GM18505 (cell line): ENCODE measurements at regions not wholly inside any gene's neighbourhood (a gene's known extent, or its start where the extent isn't known, plus 50 kb on each side); places are given as distances from the start of the nearest gene placed in this dataset.

Experiments used
- ATAC-seq: cut with Tn5 transposase; IDR thresholded peaks from one replicate; pipeline ENCODE4 v1.9.1; 2021; ENCODE audit not compliant: unreplicated experiment
- POLR2A ChIP-seq: IDR thresholded peaks from 4 replicates; pipeline ENCODE4 v1.6.1; 2011; ENCODE audit warnings: borderline replicate concordance; ENCODE audit not compliant: insufficient read depth, insufficient read length; ENCODE audit errors: extremely low read depth

GRCh38 chr2:204329532-204329931, 215.7 kb upstream of the PARD3B start:
- ATAC-seq, result no peak
- TF ChIP-seq POLR2A, result no peak

GRCh38 chr2:204331180-204331579, 214.1 kb upstream of the PARD3B start:
- no peak for ATAC-seq
- no peak for TF ChIP-seq POLR2A

- ATAC-seq, result no peak
- no peak for TF ChIP-seq POLR2A
These were observed 213.3 kb upstream of the PARD3B start for GRCh38 chr2:204331988-204332387.

- TF ChIP-seq POLR2A, result no peak
These were observed 212.6 kb upstream of the PARD3B start for GRCh38 chr2:204332706-204333105.

GRCh38 chr2:204333861-204334260, 211.4 kb upstream of the PARD3B start:
- no peak for TF ChIP-seq POLR2A
- no peak for ATAC-seq

More at GRCh38 chr2:204332706-204333105, 212.6 kb upstream of the PARD3B start:
- no peak for ATAC-seq

GRCh38 chr2:204335451-204336058, 209.7 kb upstream of the PARD3B start:
- no peak for TF ChIP-seq POLR2A

GRCh38 chr2:204336153-204336744, 209.0 kb upstream of the PARD3B start:
- TF ChIP-seq POLR2A, result no peak
- ATAC-seq, result no peak

More at GRCh38 chr2:204335451-204336058, 209.7 kb upstream of the PARD3B start:
- no peak for ATAC-seq

- ATAC-seq, result no peak
- TF ChIP-seq POLR2A, result no peak
These were observed 207.6 kb upstream of the PARD3B start for GRCh38 chr2:204337638-204338037.

- no peak for ATAC-seq
These were observed 206.0 kb upstream of the PARD3B start for GRCh38 chr2:204339212-204339715.

GRCh38 chr2:204340511-204340910, 204.8 kb upstream of the PARD3B start:
- no peak for TF ChIP-seq POLR2A
- no peak for ATAC-seq

More at GRCh38 chr2:204339212-204339715, 206.0 kb upstream of the PARD3B start:
- TF ChIP-seq POLR2A, result no peak

GRCh38 chr2:204341887-204342276, 203.4 kb upstream of the PARD3B start:
- TF ChIP-seq POLR2A, result no peak

GRCh38 chr2:204343685-204344084, 201.6 kb upstream of the PARD3B start:
- no peak for TF ChIP-seq POLR2A
- no peak for ATAC-seq

More at GRCh38 chr2:204341887-204342276, 203.4 kb upstream of the PARD3B start:
- no peak for ATAC-seq

- no peak for TF ChIP-seq POLR2A
- ATAC-seq, result no peak
These were observed 201.2 kb upstream of the PARD3B start for GRCh38 chr2:204344119-204344518.

GRCh38 chr2:204346906-204347305, 198.4 kb upstream of the PARD3B start:
- no peak for TF ChIP-seq POLR2A
- ATAC-seq, result no peak
